Vagina (tissue), 2 donors: ENCODE measurements at regions not wholly inside any gene's neighbourhood (a gene's known extent, or its start where the extent isn't known, plus 50 kb on each side); places are given as distances from the start of the nearest gene placed in this dataset.

Source experiments
- POLR2A ChIP-seq, 2 donors: fragments of 450-650 bp; IDR thresholded peaks; one replicate each; pipeline ENCODE4 v1.6.1; 2017; ENCODE audit warnings: antibody characterized with exemption in 2 of 2, mild to moderate bottlenecking in 2 of 2, moderate library complexity in 2 of 2
- TF ChIP-seq, protein P1 (sequence below), 3 experiments: fragments of 450-650 bp in 2 of 3; fragments of 200-600 bp in 1 of 3; sonication (generic) in 1 of 3; IDR thresholded peaks; one replicate each; pipeline ENCODE4 v1.5.1; 2017 to 2019; ENCODE audit warnings: antibody characterized with exemption in 3 of 3, mild to moderate bottlenecking in 2 of 3, moderate library complexity in 2 of 3

DNA sequence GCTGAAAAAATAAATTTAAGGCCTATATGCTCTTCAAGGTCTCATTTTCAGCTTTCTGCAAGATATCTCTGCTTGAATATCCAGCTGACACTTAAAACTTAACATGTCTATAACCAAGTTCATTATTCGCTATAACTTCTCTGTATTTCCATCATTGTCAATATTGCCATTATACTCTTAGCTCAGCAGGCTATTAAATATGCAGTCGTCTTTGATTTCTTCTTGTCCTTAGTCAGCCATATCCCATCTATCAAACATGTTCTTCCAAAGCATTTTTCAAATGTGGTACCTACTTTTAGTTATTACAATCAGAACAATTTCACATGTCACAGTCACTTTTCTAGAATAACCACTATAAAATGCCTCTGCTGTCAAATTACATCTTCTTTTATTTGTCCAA lies 1364.1 kb downstream of the ARAP2 start:
- TF ChIP-seq, protein P1, sequence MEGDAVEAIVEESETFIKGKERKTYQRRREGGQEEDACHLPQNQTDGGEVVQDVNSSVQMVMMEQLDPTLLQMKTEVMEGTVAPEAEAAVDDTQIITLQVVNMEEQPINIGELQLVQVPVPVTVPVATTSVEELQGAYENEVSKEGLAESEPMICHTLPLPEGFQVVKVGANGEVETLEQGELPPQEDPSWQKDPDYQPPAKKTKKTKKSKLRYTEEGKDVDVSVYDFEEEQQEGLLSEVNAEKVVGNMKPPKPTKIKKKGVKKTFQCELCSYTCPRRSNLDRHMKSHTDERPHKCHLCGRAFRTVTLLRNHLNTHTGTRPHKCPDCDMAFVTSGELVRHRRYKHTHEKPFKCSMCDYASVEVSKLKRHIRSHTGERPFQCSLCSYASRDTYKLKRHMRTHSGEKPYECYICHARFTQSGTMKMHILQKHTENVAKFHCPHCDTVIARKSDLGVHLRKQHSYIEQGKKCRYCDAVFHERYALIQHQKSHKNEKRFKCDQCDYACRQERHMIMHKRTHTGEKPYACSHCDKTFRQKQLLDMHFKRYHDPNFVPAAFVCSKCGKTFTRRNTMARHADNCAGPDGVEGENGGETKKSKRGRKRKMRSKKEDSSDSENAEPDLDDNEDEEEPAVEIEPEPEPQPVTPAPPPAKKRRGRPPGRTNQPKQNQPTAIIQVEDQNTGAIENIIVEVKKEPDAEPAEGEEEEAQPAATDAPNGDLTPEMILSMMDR (IDR thresholded peaks at IDR 0.05), result no peak
- TF ChIP-seq POLR2A (IDR thresholded peaks at IDR 0.05), result no peak
